A549 (cell line): ENCODE measurements at regions not wholly inside any gene's neighbourhood (a gene's known extent, or its start where the extent isn't known, plus 50 kb on each side); places are given as distances from the start of the nearest gene placed in this dataset.

ENCODE experiments used
- ATAC-seq, 2 experiments: fragments of 200-7000 bp in 1 of 2; fragments of >200 bp in 1 of 2; cut with Nextera tagmentation in 1 of 2; cut with Tn5 transposase in 1 of 2; 3 replicates each; pipeline versions ENCODE4 v1.8.0 to v1.9.1; 2018 to 2020; ENCODE audit warnings: mild to moderate bottlenecking in 1 of 2, moderate library complexity in 1 of 2
- CTCF ChIA-PET: fragments of 300-600 bp; sonication (Branson Sonifier 250); formaldehyde crosslinking; extraction: SDS; loops from one replicate; lab custom pipeline; 2021; ENCODE audit warnings: antibody characterized with exemption, inconsistent platforms; lab: Yijun Ruan, JAX
- POLR2A ChIA-PET: fragments of 350-600 bp; formaldehyde crosslinking; extraction: SDS; loops from one replicate; lab custom pipeline; 2021; ENCODE audit warnings: antibody characterized with exemption, inconsistent platforms; lab: Yijun Ruan, JAX
- DNase-seq, 2 experiments: peaks; one replicate each; pipeline versions ENCODE4 v3.0.0 to v3.0.0-alpha.2; 2011 to 2016; ENCODE audit warnings: low read depth in 1 of 2, low spot score in 1 of 2
- FAIRE-seq: peaks from 2 replicates; lab custom pipeline; 2011; peaks lifted over from hg19 to GRCh38; lab: Jason Lieb, UNC
- H3K27ac ChIP-seq, 2 experiments: fragments of >200 bp; sonication (Bioruptor Twin); formaldehyde crosslinking; 3 replicates each; pipeline ENCODE4 v1.5.1; 2016 to 2017
- H3K4me1 ChIP-seq: fragments of >200 bp; sonication (Bioruptor Twin); formaldehyde crosslinking; 3 replicates; pipeline ENCODE4 v1.6.1; 2016
- H3K4me2 ChIP-seq: fragments of >200 bp; sonication (Bioruptor Twin); formaldehyde crosslinking; 3 replicates; pipeline ENCODE4 v1.6.1; 2016
- H3K4me3 ChIP-seq: fragments of >200 bp; sonication (Bioruptor Twin); formaldehyde crosslinking; 3 replicates; pipeline ENCODE4 v1.5.1; 2016
- H3K9me3 ChIP-seq: fragments of >200 bp; sonication (Bioruptor Twin); formaldehyde crosslinking; 3 replicates; pipeline ENCODE4 v1.6.1; 2016
- ATOH8 ChIP-seq: fragments of 250-450 bp; sonication (Bioruptor Pico); IDR thresholded peaks from 2 replicates; pipeline ENCODE4 v1.5.0; 2020; ENCODE audit warnings: low read depth, mild to moderate bottlenecking, moderate library complexity
- BHLHE40 ChIP-seq: IDR thresholded peaks from 2 replicates; pipeline ENCODE4 v1.6.1; 2012; ENCODE audit warnings: low read depth, low read length, inconsistent platforms
- CBX2 ChIP-seq: fragments of 200-600 bp; sonication (generic); IDR thresholded peaks from 2 replicates; pipeline ENCODE4 v1.6.1; 2016; ENCODE audit warnings: low read depth, mild to moderate bottlenecking, borderline replicate concordance
- CBX8 ChIP-seq: fragments of 200-600 bp; sonication (generic); IDR thresholded peaks from 2 replicates; pipeline ENCODE4 v1.6.1; 2016
- CEBPB ChIP-seq, 2 experiments: fragments of >200 bp in 1 of 2; sonication (Bioruptor Twin) in 1 of 2; formaldehyde crosslinking in 1 of 2; IDR thresholded peaks; 2 replicates each; pipeline ENCODE4 v1.6.1; 2012 to 2016
- CHD2 ChIP-seq: fragments of 150-350 bp; IDR thresholded peaks from 2 replicates; pipeline ENCODE4 v1.6.1; 2014; ENCODE audit warnings: low read length; ENCODE audit not compliant: partially characterized antibody
- EHMT2 ChIP-seq: fragments of 200-600 bp; sonication (generic); IDR thresholded peaks from 2 replicates; pipeline ENCODE4 v1.6.1; 2016; ENCODE audit warnings: antibody characterized with exemption, low read depth, mild to moderate bottlenecking, moderate library complexity
- ELK1 ChIP-seq: fragments of 150-350 bp; IDR thresholded peaks from 2 replicates; pipeline ENCODE4 v1.6.1; 2014; ENCODE audit warnings: low read depth, mild to moderate bottlenecking, low read length
- GATA3 ChIP-seq: IDR thresholded peaks from 2 replicates; pipeline ENCODE4 v1.6.1; 2012; ENCODE audit warnings: borderline replicate concordance
- HDAC2 ChIP-seq: fragments of 200-600 bp; sonication (generic); IDR thresholded peaks from 2 replicates; pipeline ENCODE4 v1.6.1; 2016
- HEYL ChIP-seq: fragments of 250-450 bp; sonication (Bioruptor Pico); IDR thresholded peaks from 2 replicates; pipeline ENCODE4 v1.8.0; 2021; ENCODE audit warnings: mild to moderate bottlenecking, moderate library complexity
- HMGXB4 ChIP-seq: fragments of 250-450 bp; sonication (Bioruptor Pico); IDR thresholded peaks from 2 replicates; pipeline ENCODE4 v1.5.0; 2021; ENCODE audit warnings: mild to moderate bottlenecking, moderate library complexity, borderline replicate concordance
- HOXA7 ChIP-seq: fragments of 250-450 bp; sonication (Bioruptor Pico); IDR thresholded peaks from 2 replicates; pipeline ENCODE4 v1.5.0; 2020; ENCODE audit warnings: mild to moderate bottlenecking, moderate library complexity
- HOXB5 ChIP-seq: fragments of 250-450 bp; sonication (Bioruptor Pico); IDR thresholded peaks from 2 replicates; pipeline ENCODE4 v1.5.0; 2020; ENCODE audit warnings: mild to moderate bottlenecking, moderate library complexity
- KDM1A ChIP-seq: fragments of 200-600 bp; sonication (generic); IDR thresholded peaks from 2 replicates; pipeline ENCODE4 v1.6.1; 2016; ENCODE audit warnings: low read depth, mild to moderate bottlenecking
- MAZ ChIP-seq: fragments of 150-350 bp; IDR thresholded peaks from 2 replicates; pipeline ENCODE4 v1.6.1; 2014; ENCODE audit warnings: antibody characterized with exemption, low read depth, low read length, borderline replicate concordance
- MYC ChIP-seq: IDR thresholded peaks from 2 replicates; pipeline ENCODE4 v1.6.1; 2012; ENCODE audit warnings: mild to moderate bottlenecking, inconsistent platforms, low read length, improper control_type of control experiment, borderline replicate concordance
- NR3C1 ChIP-seq: fragments of >200 bp; sonication (Bioruptor Twin); formaldehyde crosslinking; IDR thresholded peaks from 3 replicates; pipeline ENCODE4 v1.6.1; 2017
- PBX3 ChIP-seq: IDR thresholded peaks from 2 replicates; pipeline ENCODE4 v1.6.1; 2012
- PHF8 ChIP-seq: fragments of 200-600 bp; sonication (generic); IDR thresholded peaks from 2 replicates; pipeline ENCODE4 v1.6.1; 2016; ENCODE audit warnings: low read depth, mild to moderate bottlenecking, antibody characterized with exemption, moderate library complexity, borderline replicate concordance
- RFX5 ChIP-seq: fragments of 450-650 bp; IDR thresholded peaks from 2 replicates; pipeline ENCODE4 v1.7.1; 2014; ENCODE audit warnings: antibody characterized with exemption, mild to moderate bottlenecking, moderate library complexity
- RNF2 ChIP-seq: fragments of 200-600 bp; sonication (generic); IDR thresholded peaks from 2 replicates; pipeline ENCODE4 v1.6.1; 2016; ENCODE audit warnings: low read depth, mild to moderate bottlenecking, antibody characterized with exemption, moderate library complexity, borderline replicate concordance
- SMC3 ChIP-seq: fragments of >200 bp; sonication (Bioruptor Twin); formaldehyde crosslinking; IDR thresholded peaks from 3 replicates; pipeline ENCODE4 v1.6.1; 2018; ENCODE audit warnings: inconsistent platforms
- TP53 ChIP-seq: fragments of 250-450 bp; sonication (Bioruptor Pico); IDR thresholded peaks from 2 replicates; pipeline ENCODE4 v1.5.0; 2021; ENCODE audit warnings: mild to moderate bottlenecking, moderate library complexity
- USF2 ChIP-seq: fragments of 450-650 bp; IDR thresholded peaks from 2 replicates; pipeline ENCODE4 v1.6.1; 2014; ENCODE audit warnings: antibody characterized with exemption
- ZC3H11A ChIP-seq: fragments of 450-650 bp; IDR thresholded peaks from 2 replicates; pipeline ENCODE4 v1.6.1; 2014; ENCODE audit warnings: antibody characterized with exemption, mild to moderate bottlenecking
- ZSCAN20 ChIP-seq: fragments of 250-450 bp; sonication (Bioruptor Pico); IDR thresholded peaks from 2 replicates; pipeline ENCODE4 v1.8.0; 2022; ENCODE audit warnings: mild to moderate bottlenecking, moderate library complexity
- WGBS: methylation state at CpG from one replicate; pipeline ENCODE4 v1.1.6; 2017; ENCODE audit errors: missing lambda C conversion rate; 5-methylcytosine and 5-hydroxymethylcytosine counted together

- no peak for TF ChIP-seq MAZ
- no peak for TF ChIP-seq SMC3
- no peak for TF ChIP-seq ZSCAN20 (CRISPR knock-in tag)
- no peak for TF ChIP-seq HDAC2
- TF ChIP-seq, all 56 proteins: peak for 0
Observed at GRCh38 chr7:56219017-56219416, 102.8 kb upstream of the NUPR2 start (continued).

GRCh38 chr7:56218510-56218909 lies 102.3 kb upstream of the NUPR2 start:
- Histone ChIP-seq H3K4me1 (no peaks in the 10 kb centered on the region), H3K9me3 (peaks cover 3% of the 10 kb centered on the region; the same call in 2 of the 3 replicates), H3K4me2 (no peak overlapping the region), H3K27ac (no peak overlapping the region), H3K4me3 (no peak overlapping the region)
- CTCF ChIA-PET, result no interaction called here
- ATAC-seq, result no peak
- DNase-seq, result no peak
- no peak for TF ChIP-seq HOXA7
- no peak for TF ChIP-seq ATOH8 (CRISPR knock-in tag)
- TF ChIP-seq HEYL, result no peak
- TF ChIP-seq HOXB5 (CRISPR knock-in tag), result no peak
- no peak for TF ChIP-seq CHD2
- TF ChIP-seq GATA3, result no peak
- no peak for TF ChIP-seq PBX3
- no peak for TF ChIP-seq USF2
- TF ChIP-seq ZC3H11A, result no peak
- no peak for TF ChIP-seq NR3C1
- no peak for TF ChIP-seq CEBPB (IDR thresholded peaks at IDR 0.05)
- no peak for TF ChIP-seq KDM1A
- TF ChIP-seq HMGXB4 (CRISPR knock-in tag), result no peak
- WGBS, result 0% methylated on average over 4 of the region's 4 CpGs
- POLR2A ChIA-PET, result no interaction called here
- FAIRE-seq, result no peak

- H3K27ac ChIP-seq, result no peak overlapping the region
- TF ChIP-seq KDM1A (no peak), BHLHE40 (no peak), HDAC2 (no peak), MYC (no peak), SMC3 (no peak), HOXA7 (no peak), EHMT2 (no peak), TP53 (CRISPR knock-in tag) (no peak), ELK1 (no peak), RNF2 (no peak), CBX8 (no peak), PHF8 (no peak), CBX2 (no peak), RFX5 (no peak)
- POLR2A ChIA-PET, result no interaction called here
- H3K4me3 ChIP-seq, result no peak overlapping the region
- DNase-seq (no peak), ATAC-seq (no peak), FAIRE-seq (no peak)
- WGBS, result 7% methylated on average over 1 of the region's 1 CpG
- H3K4me1 ChIP-seq, result no peaks in the 10 kb centered on the region
- CTCF ChIA-PET, result no interaction called here
- H3K4me2 ChIP-seq, result no peak overlapping the region
- peaks cover 12% of the 10 kb centered on the region; the same call in 2 of the 3 replicates for H3K9me3 ChIP-seq
Observed at GRCh38 chr7:56213574-56213973, 97.4 kb upstream of the NUPR2 start.
